ENCODE measurements at regions not wholly inside any gene's neighbourhood (a gene's known extent, or its start where the extent isn't known, plus 50 kb on each side); places are given as distances from the start of the nearest gene placed in this dataset.
A peak's percentile ranks its signal among the peaks of the same experiment; 100 is the strongest.

GRCh38 chr7:13737563-13737962 lies 251.9 kb downstream of the ETV1 start:
- no peak for TF ChIP-seq REST (IDR thresholded peaks at IDR 0.05; ENCODE audit: low read depth)
- no peak for TF ChIP-seq CEBPB (IDR thresholded peaks at IDR 0.05)
- no peak for TF ChIP-seq EGR1 (IDR thresholded peaks at IDR 0.05)
- TF ChIP-seq USF1 (IDR thresholded peaks at IDR 0.05): no peak
- TF ChIP-seq YY1 (IDR thresholded peaks at IDR 0.05; ENCODE audit: low read depth): no peak
- no peak for TF ChIP-seq ZBTB7A (IDR thresholded peaks at IDR 0.05; ENCODE audit: low read depth)
- no peak for TF ChIP-seq TEAD4 (IDR thresholded peaks at IDR 0.05)
- no peak for TF ChIP-seq RAD21 (IDR thresholded peaks at IDR 0.05; ENCODE audit: low read depth)
- TF ChIP-seq, protein P1, sequence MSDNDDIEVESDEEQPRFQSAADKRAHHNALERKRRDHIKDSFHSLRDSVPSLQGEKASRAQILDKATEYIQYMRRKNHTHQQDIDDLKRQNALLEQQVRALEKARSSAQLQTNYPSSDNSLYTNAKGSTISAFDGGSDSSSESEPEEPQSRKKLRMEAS (IDR thresholded peaks at IDR 0.05): no peak
- TF ChIP-seq EP300 (IDR thresholded peaks at IDR 0.05; ENCODE audit: borderline replicate concordance): no peak
- no peak for TF ChIP-seq TCF12 (IDR thresholded peaks at IDR 0.05; ENCODE audit: low read depth)
- TF ChIP-seq TAF1 (IDR thresholded peaks at IDR 0.05; ENCODE audit: low read depth): no peak
- no peak for TF ChIP-seq FOXM1 (IDR thresholded peaks at IDR 0.05; ENCODE audit: borderline replicate concordance, low read depth)
- no peak for TF ChIP-seq CREB1 (IDR thresholded peaks at IDR 0.05; ENCODE audit: low read depth)
- TF ChIP-seq NFIC (IDR thresholded peaks at IDR 0.05): no peak

DNA sequence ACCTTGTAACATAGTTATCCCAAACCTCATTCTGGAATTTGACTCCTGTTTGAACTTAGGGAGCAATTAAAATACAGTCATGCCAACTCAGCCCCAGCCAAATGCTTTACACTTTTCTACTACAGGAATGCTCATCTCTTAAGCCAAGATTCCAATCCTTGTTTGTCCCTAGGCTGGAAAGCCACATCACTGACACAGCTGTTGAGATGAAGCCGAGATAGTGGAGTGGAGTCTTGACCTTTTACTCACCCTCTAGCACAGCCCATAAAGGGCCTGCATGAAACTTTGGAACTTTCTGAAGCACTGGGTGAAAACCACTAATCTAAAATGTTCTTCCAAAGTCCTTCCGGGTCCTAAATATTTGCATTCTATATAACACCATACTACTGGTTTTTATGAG lies 247.3 kb downstream of the ETV1 start:
- no peak for TF ChIP-seq CREB1 (IDR thresholded peaks at IDR 0.05; ENCODE audit: low read depth)
- TF ChIP-seq ZBTB7A (IDR thresholded peaks at IDR 0.05; ENCODE audit: low read depth): no peak
- no peak for TF ChIP-seq TEAD4 (IDR thresholded peaks at IDR 0.05)
- no peak for TF ChIP-seq EP300 (IDR thresholded peaks at IDR 0.05; ENCODE audit: borderline replicate concordance)
- no peak for TF ChIP-seq REST (IDR thresholded peaks at IDR 0.05; ENCODE audit: low read depth)
- no peak for TF ChIP-seq NFIC (IDR thresholded peaks at IDR 0.05)
- TF ChIP-seq TCF12 (IDR thresholded peaks at IDR 0.05; ENCODE audit: low read depth): no peak
- TF ChIP-seq, protein P1 (IDR thresholded peaks at IDR 0.05): no peak
- no peak for TF ChIP-seq USF1 (IDR thresholded peaks at IDR 0.05)
- TF ChIP-seq YY1 (IDR thresholded peaks at IDR 0.05; ENCODE audit: low read depth): no peak
- TF ChIP-seq EGR1 (IDR thresholded peaks at IDR 0.05): no peak
- TF ChIP-seq CEBPB (IDR thresholded peaks at IDR 0.05): no peak
- no peak for TF ChIP-seq RAD21 (IDR thresholded peaks at IDR 0.05; ENCODE audit: low read depth)

- TF ChIP-seq, protein P1 (IDR thresholded peaks at IDR 0.05): no peak
- peak; percentile 56 for TF ChIP-seq RAD21 (IDR thresholded peaks at IDR 0.05; ENCODE audit: low read depth)
Observed at GRCh38 chr7:13742811-13743210, 246.7 kb downstream of the ETV1 start.

GRCh38 chr7:13743226-13743625 lies 246.2 kb downstream of the ETV1 start:
- TF ChIP-seq YY1 (IDR thresholded peaks at IDR 0.05; ENCODE audit: low read depth): no peak

- TF ChIP-seq, protein P1 (IDR thresholded peaks at IDR 0.05): no peak
- TF ChIP-seq USF1 (IDR thresholded peaks at IDR 0.05) (no peak), CREB1 (IDR thresholded peaks at IDR 0.05; ENCODE audit: low read depth) (no peak), FOXM1 (IDR thresholded peaks at IDR 0.05; ENCODE audit: borderline replicate concordance, low read depth) (no peak), TAF1 (IDR thresholded peaks at IDR 0.05; ENCODE audit: low read depth) (no peak), NFIC (IDR thresholded peaks at IDR 0.05) (no peak), TCF12 (IDR thresholded peaks at IDR 0.05; ENCODE audit: low read depth) (no peak), ZBTB7A (IDR thresholded peaks at IDR 0.05; ENCODE audit: low read depth) (no peak), RAD21 (IDR thresholded peaks at IDR 0.05; ENCODE audit: low read depth) (no peak), REST (IDR thresholded peaks at IDR 0.05; ENCODE audit: low read depth) (no peak), EGR1 (IDR thresholded peaks at IDR 0.05) (no peak), YY1 (IDR thresholded peaks at IDR 0.05; ENCODE audit: low read depth) (no peak), CEBPB (IDR thresholded peaks at IDR 0.05) (no peak), TEAD4 (IDR thresholded peaks at IDR 0.05) (no peak), EP300 (IDR thresholded peaks at IDR 0.05; ENCODE audit: borderline replicate concordance) (no peak)
Observed at GRCh38 chr7:13745530-13745929, 243.9 kb downstream of the ETV1 start.
